ENCODE measurements at regions not wholly inside any gene's neighbourhood (a gene's known extent, or its start where the extent isn't known, plus 50 kb on each side); places are given as distances from the start of the nearest gene placed in this dataset.

DNA sequence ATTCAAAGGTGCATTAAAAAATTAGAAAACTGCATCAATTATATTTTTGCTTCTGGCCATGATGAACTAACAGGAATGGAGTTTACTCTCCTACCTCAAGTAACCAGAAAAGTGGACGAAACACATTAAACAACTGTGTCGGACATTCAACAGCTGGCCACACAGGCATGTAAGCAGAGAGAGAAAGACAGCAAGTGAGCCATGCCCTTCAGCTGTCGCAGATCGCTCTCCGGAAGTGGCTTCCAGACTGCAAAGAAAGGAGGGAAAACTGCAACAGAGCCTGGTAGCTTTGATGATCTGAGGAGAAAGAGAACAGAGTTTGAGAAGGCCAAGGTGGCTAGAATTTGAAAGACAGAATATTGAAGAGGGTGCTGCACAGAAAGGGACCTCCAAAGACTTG is 557.2 kb downstream of the MATN1 start:
- H3K27me3 ChIP-seq (ENCODE audit: insufficient read depth, low read depth, severe bottlenecking) = no peaks in the 10 kb centered on the region
- DNase-seq = no peak
- no peaks in the 10 kb centered on the region for H3K36me3 ChIP-seq
- H3K27ac ChIP-seq = no peak overlapping the region
- H3K9me3 ChIP-seq (ENCODE audit: severe bottlenecking) = no peaks in the 10 kb centered on the region
- TF ChIP-seq CTCF (IDR thresholded peaks at IDR 0.05; ENCODE audit: low read depth, low read length) = no peak
- no peak overlapping the region for H3K4me3 ChIP-seq (ENCODE audit: low read depth, low read length)

- Histone ChIP-seq H3K27me3 (ENCODE audit: insufficient read depth, low read depth, severe bottlenecking) (no peaks in the 10 kb centered on the region), H3K36me3 (no peaks in the 10 kb centered on the region), H3K9me3 (ENCODE audit: severe bottlenecking) (no peaks in the 10 kb centered on the region), H3K27ac (no peak overlapping the region), H3K4me3 (ENCODE audit: low read depth, low read length) (no peak overlapping the region)
- no peak for DNase-seq
- no peak for TF ChIP-seq CTCF (IDR thresholded peaks at IDR 0.05; ENCODE audit: low read depth, low read length)
Measured at GRCh38 chr1:30165116-30165515, 558.3 kb downstream of the MATN1 start.

GRCh38 chr1:30164693-30165092 is 558.7 kb downstream of the MATN1 start:
- Histone ChIP-seq H3K36me3 (no peaks in the 10 kb centered on the region), H3K9me3 (ENCODE audit: severe bottlenecking) (no peaks in the 10 kb centered on the region), H3K4me3 (ENCODE audit: low read depth, low read length) (no peak overlapping the region), H3K27ac (no peak overlapping the region), H3K27me3 (ENCODE audit: insufficient read depth, low read depth, severe bottlenecking) (no peaks in the 10 kb centered on the region)
- TF ChIP-seq CTCF (IDR thresholded peaks at IDR 0.05; ENCODE audit: low read depth, low read length) = no peak
- DNase-seq = no peak

DNA sequence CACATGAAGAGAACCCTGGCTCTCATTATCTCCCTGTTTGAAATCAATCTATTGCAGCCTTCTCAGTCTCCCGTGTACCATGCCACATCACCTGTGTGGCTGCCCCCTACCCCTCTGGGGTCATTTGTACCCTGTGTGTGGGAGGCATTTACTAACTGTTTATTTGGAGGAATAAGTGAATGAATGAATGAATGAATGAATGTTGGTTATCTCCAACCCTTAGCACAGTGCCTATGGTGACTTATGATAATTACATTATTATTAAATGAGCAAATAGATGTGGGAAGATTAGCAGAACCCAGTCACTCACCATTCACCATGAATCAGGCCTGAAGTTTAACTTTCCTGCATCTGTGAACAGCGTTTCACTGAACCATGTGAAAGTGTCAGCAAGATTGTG is 560.8 kb downstream of the MATN1 start:
- Histone ChIP-seq H3K4me3 (ENCODE audit: low read depth, low read length) (no peak overlapping the region), H3K36me3 (no peaks in the 10 kb centered on the region), H3K27ac (no peak overlapping the region), H3K27me3 (ENCODE audit: insufficient read depth, low read depth, severe bottlenecking) (no peaks in the 10 kb centered on the region), H3K9me3 (ENCODE audit: severe bottlenecking) (no peaks in the 10 kb centered on the region)
- TF ChIP-seq CTCF (IDR thresholded peaks at IDR 0.05; ENCODE audit: low read depth, low read length) = no peak
- no peak for DNase-seq

- no peak for DNase-seq
- no peak overlapping the region for H3K4me3 ChIP-seq (ENCODE audit: low read depth, low read length)
- TF ChIP-seq CTCF (IDR thresholded peaks at IDR 0.05; ENCODE audit: low read depth, low read length) = no peak
- no peak overlapping the region for H3K27ac ChIP-seq
- no peaks in the 10 kb centered on the region for H3K36me3 ChIP-seq
- no peaks in the 10 kb centered on the region for H3K27me3 ChIP-seq (ENCODE audit: insufficient read depth, low read depth, severe bottlenecking)
- no peaks in the 10 kb centered on the region for H3K9me3 ChIP-seq (ENCODE audit: severe bottlenecking)
Measured at GRCh38 chr1:30161953-30162352, 561.4 kb downstream of the MATN1 start.

DNA sequence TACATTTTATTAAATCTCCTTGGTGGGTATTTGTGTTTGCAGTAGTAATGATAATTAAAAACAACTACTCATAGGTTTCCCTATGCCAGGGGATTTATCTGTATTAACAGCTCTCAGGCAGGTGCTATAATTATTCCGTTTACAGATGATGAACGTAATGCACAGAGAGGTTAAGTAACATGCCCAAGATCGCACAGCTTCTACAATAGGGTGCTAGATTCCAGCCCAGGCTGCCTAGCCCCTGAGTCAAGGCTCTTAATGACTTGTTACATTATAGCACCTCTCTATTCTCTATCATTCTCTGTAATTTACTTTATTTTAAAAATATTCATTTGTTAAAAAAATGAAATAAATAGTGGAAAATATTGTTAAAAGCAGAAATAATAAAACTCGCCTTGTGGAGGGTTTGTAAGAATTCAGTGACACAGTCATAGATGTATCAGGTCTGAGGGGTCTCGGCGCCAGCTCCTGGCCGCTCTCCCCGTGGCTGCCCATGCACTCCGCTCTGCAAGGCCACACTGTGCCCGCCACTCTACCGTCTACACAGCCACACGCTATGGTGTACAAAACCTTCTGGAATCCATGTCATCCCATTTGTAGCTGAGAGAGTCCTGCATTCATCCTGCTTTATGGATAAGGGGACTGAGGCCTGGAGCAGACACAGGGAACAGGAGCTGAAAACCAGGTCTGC is 562.2 kb downstream of the MATN1 start:
- no peak overlapping the region for H3K27ac ChIP-seq
- DNase-seq = no peak
- H3K36me3 ChIP-seq = no peaks in the 10 kb centered on the region
- no peaks in the 10 kb centered on the region for H3K9me3 ChIP-seq (ENCODE audit: severe bottlenecking)
- H3K4me3 ChIP-seq (ENCODE audit: low read depth, low read length) = no peak overlapping the region
- TF ChIP-seq CTCF (IDR thresholded peaks at IDR 0.05; ENCODE audit: low read depth, low read length) = no peak
- H3K27me3 ChIP-seq (ENCODE audit: insufficient read depth, low read depth, severe bottlenecking) = no peaks in the 10 kb centered on the region
